ENCODE measurements at regions not wholly inside any gene's neighbourhood (a gene's known extent, or its start where the extent isn't known, plus 50 kb on each side); places are given as distances from the start of the nearest gene placed in this dataset.
A peak's percentile ranks its signal among the peaks of the same experiment; 100 is the strongest.

DNA sequence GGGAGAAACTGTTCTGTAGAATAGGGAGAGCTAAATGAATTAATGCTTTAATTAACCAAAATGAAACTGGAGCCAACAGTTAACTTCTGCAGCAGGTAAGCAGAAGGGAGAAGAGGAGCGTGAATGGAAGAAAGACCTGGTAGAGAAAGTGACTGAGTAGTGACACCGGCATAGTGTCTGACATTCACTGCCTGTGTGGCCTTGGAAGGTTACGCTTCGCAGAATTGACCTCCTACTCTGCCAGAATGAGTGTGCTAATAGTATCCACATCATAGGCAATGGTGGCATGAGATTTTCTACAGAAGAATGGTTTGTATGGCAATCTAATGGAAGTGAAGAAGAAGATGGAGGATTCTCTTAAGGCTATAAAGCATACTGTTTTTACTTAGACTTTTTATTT, 614.4 kb downstream of the CPS1 start:
- Histone ChIP-seq H3K4me1 (ENCODE audit: low read length) (no peaks in the 10 kb centered on the region), H2AFZ (ENCODE audit: low read length) (no peak overlapping the region; the same call in 1 of the 2 replicates), H3K9me2 (replicated peaks; ENCODE audit: insufficient read depth, low read length) (no peaks in the 10 kb centered on the region), H3K79me2 (ENCODE audit: low read length) (no peaks in the 10 kb centered on the region), H3K36me3 (ENCODE audit: insufficient read depth, low read length) (no peaks in the 10 kb centered on the region), H4K20me1 (ENCODE audit: insufficient read depth, low read depth, low read length) (no peaks in the 10 kb centered on the region), H3K9ac (ENCODE audit: low read length) (no peak overlapping the region), H3K27me3 (ENCODE audit: low read length) (no peaks in the 10 kb centered on the region), H3K4me3 (ENCODE audit: low read length) (no peak overlapping the region), H3K27ac (ENCODE audit: low read length) (no peak overlapping the region), H3K4me2 (ENCODE audit: low read depth, low read length, poor library complexity, severe bottlenecking) (no peak overlapping the region), H3K9me3 (ENCODE audit: low read length) (no peaks in the 10 kb centered on the region)
- no peak for DNase-seq

DNA sequence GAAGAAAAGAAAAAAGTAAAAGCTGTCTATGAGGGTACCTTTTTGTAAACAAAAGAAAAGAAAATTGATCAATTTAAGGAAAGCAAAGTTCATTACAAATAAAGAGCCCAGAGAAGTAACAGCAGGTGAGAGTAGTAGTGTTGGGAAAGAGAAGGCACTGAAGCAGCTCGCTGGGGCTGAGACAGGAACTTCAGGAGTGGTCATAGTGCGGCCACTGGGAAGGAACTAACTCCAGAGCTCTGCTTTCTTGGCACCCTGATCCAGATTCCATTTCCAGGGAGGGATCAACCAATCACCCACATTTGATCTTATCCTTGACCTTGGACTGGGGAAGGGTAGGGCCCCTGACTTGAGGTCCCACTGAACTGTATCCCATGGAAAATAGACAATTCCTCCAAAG, 617.6 kb downstream of the CPS1 start:
- Histone ChIP-seq H3K9me3 (ENCODE audit: low read length) (no peaks in the 10 kb centered on the region), H3K4me2 (ENCODE audit: low read depth, low read length, poor library complexity, severe bottlenecking) (no peak overlapping the region), H3K9ac (ENCODE audit: low read length) (no peak overlapping the region), H3K36me3 (ENCODE audit: insufficient read depth, low read length) (no peaks in the 10 kb centered on the region), H3K27ac (ENCODE audit: low read length) (no peak overlapping the region), H2AFZ (ENCODE audit: low read length) (no peak overlapping the region), H3K4me3 (ENCODE audit: low read length) (no peak overlapping the region), H4K20me1 (ENCODE audit: insufficient read depth, low read depth, low read length) (no peaks in the 10 kb centered on the region), H3K9me2 (replicated peaks; ENCODE audit: insufficient read depth, low read length) (no peaks in the 10 kb centered on the region), H3K4me1 (ENCODE audit: low read length) (no peaks in the 10 kb centered on the region), H3K79me2 (ENCODE audit: low read length) (no peaks in the 10 kb centered on the region), H3K27me3 (ENCODE audit: low read length) (no peaks in the 10 kb centered on the region)
- DNase-seq, result no peak

DNA sequence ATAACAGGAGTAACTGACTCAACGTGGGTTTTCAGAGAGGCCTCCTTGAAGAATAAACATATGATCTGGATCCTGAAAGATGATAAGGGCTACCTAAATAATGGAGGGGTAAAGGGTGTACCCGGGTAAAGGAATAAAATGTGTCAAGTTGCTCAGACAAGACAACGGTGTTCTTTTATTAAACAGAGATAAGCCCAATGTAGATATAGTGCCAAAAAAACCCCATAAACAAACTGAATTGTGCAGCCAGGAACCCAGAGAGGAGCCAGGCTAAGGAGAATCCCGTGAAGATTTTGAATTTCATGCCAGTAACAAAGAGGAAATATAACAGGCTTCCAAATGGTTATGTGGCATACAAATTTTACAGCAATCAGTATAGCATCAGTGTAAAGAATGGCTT, 618.2 kb downstream of the CPS1 start:
- no peak overlapping the region for H3K9ac ChIP-seq (ENCODE audit: low read length)
- no peaks in the 10 kb centered on the region for H4K20me1 ChIP-seq (ENCODE audit: insufficient read depth, low read depth, low read length)
- H3K9me3 ChIP-seq (ENCODE audit: low read length), result no peaks in the 10 kb centered on the region
- no peaks in the 10 kb centered on the region for H3K27me3 ChIP-seq (ENCODE audit: low read length)
- no peaks in the 10 kb centered on the region for H3K79me2 ChIP-seq (ENCODE audit: low read length)
- no peaks in the 10 kb centered on the region for H3K9me2 ChIP-seq (replicated peaks; ENCODE audit: insufficient read depth, low read length)
- no peak overlapping the region for H3K4me3 ChIP-seq (ENCODE audit: low read length)
- no peak overlapping the region for H2AFZ ChIP-seq (ENCODE audit: low read length)
- DNase-seq, result no peak
- no peak overlapping the region for H3K27ac ChIP-seq (ENCODE audit: low read length)
- no peaks in the 10 kb centered on the region for H3K36me3 ChIP-seq (ENCODE audit: insufficient read depth, low read length)
- H3K4me2 ChIP-seq (ENCODE audit: low read depth, low read length, poor library complexity, severe bottlenecking), result no peak overlapping the region
- H3K4me1 ChIP-seq (ENCODE audit: low read length), result no peaks in the 10 kb centered on the region

DNA sequence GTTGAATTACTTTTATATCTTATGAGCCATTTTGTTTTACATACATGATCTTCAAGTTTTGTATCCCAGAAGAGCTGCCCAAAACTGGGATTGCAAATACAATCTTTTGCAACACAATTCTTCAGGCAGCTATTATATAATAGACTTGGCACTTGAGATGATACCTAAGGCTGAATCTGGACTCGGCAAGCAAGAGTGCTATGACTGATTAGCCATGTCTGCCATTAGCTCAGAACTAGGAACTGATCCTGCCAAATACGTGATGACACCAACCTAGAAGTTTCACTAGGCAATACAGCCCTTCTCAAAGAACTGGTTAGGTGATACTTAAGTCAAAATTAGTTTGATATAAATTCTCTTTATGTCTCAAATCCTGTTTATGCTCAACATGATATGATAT, 619.6 kb downstream of the CPS1 start:
- H3K4me3 ChIP-seq (ENCODE audit: low read length), result no peak overlapping the region
- no peaks in the 10 kb centered on the region for H3K9me2 ChIP-seq (replicated peaks; ENCODE audit: insufficient read depth, low read length)
- H2AFZ ChIP-seq (ENCODE audit: low read length), result no peak overlapping the region
- H3K27me3 ChIP-seq (ENCODE audit: low read length), result 0 out of 2 replicates have a peak, but pooled peaks cover 3% of the 10 kb centered on the region
- H3K79me2 ChIP-seq (ENCODE audit: low read length), result no peaks in the 10 kb centered on the region
- no peaks in the 10 kb centered on the region for H3K4me1 ChIP-seq (ENCODE audit: low read length)
- no peaks in the 10 kb centered on the region for H3K9me3 ChIP-seq (ENCODE audit: low read length)
- no peak overlapping the region for H3K9ac ChIP-seq (ENCODE audit: low read length)
- no peak for DNase-seq
- no peak overlapping the region for H3K27ac ChIP-seq (ENCODE audit: low read length)
- no peaks in the 10 kb centered on the region for H3K36me3 ChIP-seq (ENCODE audit: insufficient read depth, low read length)
- H3K4me2 ChIP-seq (ENCODE audit: low read depth, low read length, poor library complexity, severe bottlenecking), result no peak overlapping the region
- H4K20me1 ChIP-seq (ENCODE audit: insufficient read depth, low read depth, low read length), result no peaks in the 10 kb centered on the region

DNA sequence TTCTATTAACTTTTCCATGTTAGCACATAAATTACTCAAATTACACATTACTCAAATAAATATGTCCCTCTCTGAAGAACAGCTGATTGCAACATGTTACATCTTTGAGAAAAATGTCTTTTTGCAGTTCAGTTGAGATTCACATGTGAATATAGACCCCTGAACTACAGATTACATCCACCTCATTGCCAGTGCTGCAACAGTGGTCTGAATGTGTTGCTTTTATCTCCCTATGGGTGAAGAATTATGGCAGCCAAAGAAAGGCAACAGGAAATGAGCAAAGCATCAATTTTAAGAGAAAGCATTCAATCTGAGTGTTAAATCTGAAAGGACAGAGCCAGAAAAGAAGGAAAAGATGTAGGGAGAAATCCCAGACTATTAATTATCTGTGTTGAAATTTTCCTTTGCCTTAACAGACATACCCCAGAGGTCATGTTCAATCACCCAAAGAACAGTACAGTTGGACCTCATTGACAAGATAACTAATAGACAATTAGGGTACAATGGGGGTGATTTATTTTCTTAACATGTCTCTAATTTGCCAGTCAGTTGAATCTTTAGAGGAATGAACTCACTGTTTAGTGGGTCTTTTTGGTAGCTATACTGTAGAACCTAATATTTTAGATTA, 620.2 kb downstream of the CPS1 start:
- H3K27ac ChIP-seq (ENCODE audit: low read length), result no peak overlapping the region
- H3K4me3 ChIP-seq (ENCODE audit: low read length), result no peak overlapping the region
- H3K27me3 ChIP-seq (ENCODE audit: low read length), result 0 out of 2 replicates have a peak, but pooled peaks cover 3% of the 10 kb centered on the region
- no peaks in the 10 kb centered on the region for H4K20me1 ChIP-seq (ENCODE audit: insufficient read depth, low read depth, low read length)
- no peaks in the 10 kb centered on the region for H3K79me2 ChIP-seq (ENCODE audit: low read length)
- H3K9me3 ChIP-seq (ENCODE audit: low read length), result no peaks in the 10 kb centered on the region
- no peaks in the 10 kb centered on the region for H3K4me1 ChIP-seq (ENCODE audit: low read length)
- H3K36me3 ChIP-seq (ENCODE audit: insufficient read depth, low read length), result no peaks in the 10 kb centered on the region
- no peak overlapping the region for H3K9ac ChIP-seq (ENCODE audit: low read length)
- no peak overlapping the region for H2AFZ ChIP-seq (ENCODE audit: low read length)
- H3K9me2 ChIP-seq (replicated peaks; ENCODE audit: insufficient read depth, low read length), result no peaks in the 10 kb centered on the region
- H3K4me2 ChIP-seq (ENCODE audit: low read depth, low read length, poor library complexity, severe bottlenecking), result no peak overlapping the region
- no peak for DNase-seq

DNA sequence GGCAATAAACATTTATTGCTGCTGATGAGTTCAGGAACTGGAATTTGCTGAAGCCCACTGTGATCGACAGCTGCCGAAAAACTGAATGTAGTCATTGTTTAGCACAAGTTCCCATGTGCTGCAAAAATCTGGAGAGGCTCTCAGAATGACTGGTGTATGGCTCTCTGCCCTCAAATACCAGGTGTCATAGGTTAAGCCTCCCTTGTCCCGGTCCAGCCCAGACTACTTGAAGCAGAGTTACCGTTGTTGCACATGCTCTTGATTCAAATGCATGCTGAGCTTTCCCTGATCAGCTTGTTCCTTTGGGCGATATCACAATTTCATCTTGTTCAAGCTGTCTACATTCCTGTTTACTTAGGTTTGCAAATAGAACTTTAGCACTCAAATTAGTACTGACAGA, 625.2 kb downstream of the CPS1 start:
- no peak overlapping the region for H3K4me3 ChIP-seq (ENCODE audit: low read length)
- H3K9me3 ChIP-seq (ENCODE audit: low read length), result no peaks in the 10 kb centered on the region
- no peak overlapping the region for H3K9ac ChIP-seq (ENCODE audit: low read length)
- H4K20me1 ChIP-seq (ENCODE audit: insufficient read depth, low read depth, low read length), result no peaks in the 10 kb centered on the region
- H3K9me2 ChIP-seq (replicated peaks; ENCODE audit: insufficient read depth, low read length), result no peaks in the 10 kb centered on the region
- no peaks in the 10 kb centered on the region for H3K36me3 ChIP-seq (ENCODE audit: insufficient read depth, low read length)
- no peak overlapping the region for H3K27ac ChIP-seq (ENCODE audit: low read length)
- DNase-seq, result no peak
- no peaks in the 10 kb centered on the region for H3K79me2 ChIP-seq (ENCODE audit: low read length)
- H3K4me2 ChIP-seq (ENCODE audit: low read depth, low read length, poor library complexity, severe bottlenecking), result no peak overlapping the region
- H3K4me1 ChIP-seq (ENCODE audit: low read length), result no peaks in the 10 kb centered on the region
- H3K27me3 ChIP-seq (ENCODE audit: low read length), result 0 out of 2 replicates have a peak, but pooled peaks cover 3% of the 10 kb centered on the region
- peak overlapping the region; percentile 56; the same call in 1 of the 2 replicates for H2AFZ ChIP-seq (ENCODE audit: low read length)

DNA sequence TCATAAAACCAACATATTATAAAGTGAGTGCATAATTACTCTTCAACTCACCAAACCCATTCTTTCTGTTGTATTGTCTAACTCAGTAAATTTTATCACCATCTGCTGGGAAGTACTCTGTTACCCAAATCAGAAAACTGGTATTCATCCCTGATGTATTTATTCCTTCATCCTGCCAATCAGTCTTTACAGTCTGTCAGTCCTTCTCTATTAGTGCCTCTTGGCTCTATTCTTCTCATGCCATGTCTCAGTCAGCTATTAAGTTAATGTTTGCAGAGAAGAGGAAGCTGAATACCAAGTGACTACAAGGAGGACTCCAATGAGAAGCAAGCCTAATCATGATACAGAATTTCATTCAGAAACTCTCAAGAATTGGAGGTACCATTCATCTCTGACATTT, 631.2 kb downstream of the CPS1 start:
- H3K36me3 ChIP-seq (ENCODE audit: insufficient read depth, low read length), result no peaks in the 10 kb centered on the region
- H3K9ac ChIP-seq (ENCODE audit: low read length), result no peak overlapping the region
- H3K27ac ChIP-seq (ENCODE audit: low read length), result no peak overlapping the region
- H3K79me2 ChIP-seq (ENCODE audit: low read length), result no peaks in the 10 kb centered on the region
- no peaks in the 10 kb centered on the region for H3K9me2 ChIP-seq (replicated peaks; ENCODE audit: insufficient read depth, low read length)
- H4K20me1 ChIP-seq (ENCODE audit: insufficient read depth, low read depth, low read length), result no peaks in the 10 kb centered on the region
- no peak overlapping the region for H3K4me3 ChIP-seq (ENCODE audit: low read length)
- no peaks in the 10 kb centered on the region for H3K4me1 ChIP-seq (ENCODE audit: low read length)
- no peak overlapping the region for H3K4me2 ChIP-seq (ENCODE audit: low read depth, low read length, poor library complexity, severe bottlenecking)
- H3K9me3 ChIP-seq (ENCODE audit: low read length), result no peaks in the 10 kb centered on the region
- no peak overlapping the region for H2AFZ ChIP-seq (ENCODE audit: low read length)
- no peak for DNase-seq
- no peaks in the 10 kb centered on the region for H3K27me3 ChIP-seq (ENCODE audit: low read length)

DNA sequence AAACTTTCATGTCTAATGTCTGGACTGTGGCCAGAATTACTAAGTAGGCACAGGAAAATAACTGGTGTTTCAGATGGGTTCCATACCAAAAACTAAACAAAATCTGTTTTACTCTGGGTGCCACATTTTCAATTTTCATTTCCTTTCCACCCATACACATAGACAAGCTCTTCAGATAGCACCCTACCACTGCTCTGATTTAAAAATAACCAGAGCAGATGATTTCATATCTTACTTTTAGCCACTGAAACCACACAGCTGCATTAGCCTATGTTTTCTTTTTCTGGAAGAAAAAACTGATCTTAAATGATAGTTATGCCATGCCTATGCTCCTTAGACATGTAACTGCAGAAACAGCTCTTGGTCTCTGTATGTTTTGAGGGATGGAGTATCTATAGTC, 647.6 kb downstream of the CPS1 start:
- Histone ChIP-seq H3K4me1 (ENCODE audit: low read length) (no peaks in the 10 kb centered on the region), H3K4me3 (ENCODE audit: low read length) (no peak overlapping the region), H3K9me3 (ENCODE audit: low read length) (no peaks in the 10 kb centered on the region), H4K20me1 (ENCODE audit: insufficient read depth, low read depth, low read length) (no peaks in the 10 kb centered on the region), H3K79me2 (ENCODE audit: low read length) (no peaks in the 10 kb centered on the region), H3K36me3 (ENCODE audit: insufficient read depth, low read length) (no peaks in the 10 kb centered on the region), H3K9me2 (replicated peaks; ENCODE audit: insufficient read depth, low read length) (no peaks in the 10 kb centered on the region), H3K27ac (ENCODE audit: low read length) (no peak overlapping the region), H3K27me3 (ENCODE audit: low read length) (no peaks in the 10 kb centered on the region), H3K4me2 (ENCODE audit: low read depth, low read length, poor library complexity, severe bottlenecking) (no peak overlapping the region), H2AFZ (ENCODE audit: low read length) (no peak overlapping the region), H3K9ac (ENCODE audit: low read length) (no peak overlapping the region)
- DNase-seq, result no peak

DNA sequence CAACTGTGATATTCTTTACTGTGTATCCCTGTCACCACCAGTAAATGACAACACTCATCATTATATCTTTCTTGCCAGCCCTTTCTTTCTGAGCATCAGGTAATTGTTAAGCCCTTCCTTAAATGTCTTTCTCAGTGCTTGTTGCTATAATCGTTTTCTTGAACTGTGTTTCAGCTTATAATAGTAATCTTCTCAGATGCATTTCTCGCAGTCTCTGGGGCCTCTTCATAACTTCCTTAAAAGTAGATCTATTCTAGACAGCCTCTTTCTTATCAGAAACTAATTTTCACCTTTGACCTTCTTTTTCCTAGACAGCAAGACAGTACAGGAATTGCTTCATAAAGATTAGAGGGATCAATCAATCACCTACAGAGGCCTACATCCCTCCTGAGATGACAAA, 648.1 kb downstream of the CPS1 start:
- no peaks in the 10 kb centered on the region for H3K79me2 ChIP-seq (ENCODE audit: low read length)
- H3K9ac ChIP-seq (ENCODE audit: low read length), result no peak overlapping the region
- H3K9me2 ChIP-seq (replicated peaks; ENCODE audit: insufficient read depth, low read length), result no peaks in the 10 kb centered on the region
- no peak overlapping the region for H3K27ac ChIP-seq (ENCODE audit: low read length)
- H3K9me3 ChIP-seq (ENCODE audit: low read length), result no peaks in the 10 kb centered on the region
- no peak overlapping the region for H2AFZ ChIP-seq (ENCODE audit: low read length)
- H4K20me1 ChIP-seq (ENCODE audit: insufficient read depth, low read depth, low read length), result no peaks in the 10 kb centered on the region
- H3K4me3 ChIP-seq (ENCODE audit: low read length), result no peak overlapping the region
- H3K4me1 ChIP-seq (ENCODE audit: low read length), result no peaks in the 10 kb centered on the region
- H3K27me3 ChIP-seq (ENCODE audit: low read length), result no peaks in the 10 kb centered on the region
- no peak for DNase-seq
- no peaks in the 10 kb centered on the region for H3K36me3 ChIP-seq (ENCODE audit: insufficient read depth, low read length)
- H3K4me2 ChIP-seq (ENCODE audit: low read depth, low read length, poor library complexity, severe bottlenecking), result no peak overlapping the region

Measured in Karpas-422 (cell line).